Breast epithelium (tissue), 4 donors: ENCODE measurements at regions not wholly inside any gene's neighbourhood (a gene's known extent, or its start where the extent isn't known, plus 50 kb on each side); places are given as distances from the start of the nearest gene placed in this dataset.

Source experiments
- DNase-seq, 2 donors: peaks; one replicate each; pipeline ENCODE4 v3.0.0-alpha.2; 2019; ENCODE audit warnings: low spot score in 2 of 2
- H3K27ac ChIP-seq, 2 donors: fragments of 200-600 bp; sonication (generic) in 1 of 2; one replicate each; pipeline ENCODE4 v1.5.1; 2016 to 2019; ENCODE audit warnings: mild to moderate bottlenecking in 1 of 2
- H3K27me3 ChIP-seq, 2 donors: fragments of 200-600 bp; sonication (generic) in 1 of 2; one replicate each; pipeline versions ENCODE4 v1.5.1 to v1.6.0; 2017 to 2019; ENCODE audit warnings: control low read depth in 1 of 2, mild to moderate bottlenecking in 1 of 2
- H3K36me3 ChIP-seq: fragments of 200-600 bp; one replicate; pipeline ENCODE4 v1.5.1; 2019
- H3K4me1 ChIP-seq, 2 donors: fragments of 200-600 bp; sonication (generic); one replicate each; pipeline ENCODE4 v1.5.1; 2016 to 2019; ENCODE audit warnings: control low read depth in 1 of 2
- H3K4me3 ChIP-seq, 3 donors: fragments of 200-600 bp; sonication (generic); 1 replicate in 2 of 3; 2 replicates in 1 of 3; pipeline ENCODE4 v1.5.1; 2016 to 2019; ENCODE audit warnings: mild to moderate bottlenecking in 3 of 3, moderate library complexity in 2 of 3
- H3K9me3 ChIP-seq, 2 donors: fragments of 200-600 bp; sonication (generic) in 1 of 2; one replicate each; pipeline ENCODE4 v1.5.1; 2016 to 2019; ENCODE audit warnings: control low read depth in 1 of 2
- CTCF ChIP-seq, 3 donors: fragments of 450-650 bp; IDR thresholded peaks; one replicate each; pipeline ENCODE4 v1.5.1; 2016 to 2017; ENCODE audit warnings: antibody characterized with exemption in 3 of 3, mild to moderate bottlenecking in 3 of 3, moderate library complexity in 3 of 3
- POLR2A ChIP-seq: fragments of 450-650 bp; IDR thresholded peaks from one replicate; pipeline ENCODE4 v1.6.1; 2016; ENCODE audit warnings: antibody characterized with exemption, mild to moderate bottlenecking, moderate library complexity
- POLR2AphosphoS5 ChIP-seq, 3 donors: sonication (generic); formaldehyde crosslinking; IDR thresholded peaks; one replicate each; pipeline ENCODE4 v1.6.1; 2017; ENCODE audit warnings: antibody characterized with exemption in 3 of 3
- intact Hi-C: fragments of 100-400 bp; cut with DNase I; formaldehyde crosslinking; loops from one replicate; pipeline ENCODE4 v1.15.1; 2023; ENCODE audit warnings: low total_unique reads

GRCh38 chr11:119782006-119782738 is 53.2 kb upstream of the NECTIN1 start:
- H3K9me3 ChIP-seq = peaks cover 0 to 14% of the 10 kb centered on the region in 2 donors
- TF ChIP-seq POLR2AphosphoS5 (IDR thresholded peaks at IDR 0.05) (no peak), CTCF (IDR thresholded peaks at IDR 0.05) (no peak), POLR2A (no peak)
- H3K4me1 ChIP-seq = peaks cover 0 to 3% of the 10 kb centered on the region in 2 donors
- H3K4me3 ChIP-seq = no peak overlapping the region
- no peaks in the 10 kb centered on the region for H3K27me3 ChIP-seq
- intact Hi-C loops = no loop called here
- DNase-seq = no peak
- H3K27ac ChIP-seq = no peak overlapping the region
- no peaks in the 10 kb centered on the region for H3K36me3 ChIP-seq

DNA sequence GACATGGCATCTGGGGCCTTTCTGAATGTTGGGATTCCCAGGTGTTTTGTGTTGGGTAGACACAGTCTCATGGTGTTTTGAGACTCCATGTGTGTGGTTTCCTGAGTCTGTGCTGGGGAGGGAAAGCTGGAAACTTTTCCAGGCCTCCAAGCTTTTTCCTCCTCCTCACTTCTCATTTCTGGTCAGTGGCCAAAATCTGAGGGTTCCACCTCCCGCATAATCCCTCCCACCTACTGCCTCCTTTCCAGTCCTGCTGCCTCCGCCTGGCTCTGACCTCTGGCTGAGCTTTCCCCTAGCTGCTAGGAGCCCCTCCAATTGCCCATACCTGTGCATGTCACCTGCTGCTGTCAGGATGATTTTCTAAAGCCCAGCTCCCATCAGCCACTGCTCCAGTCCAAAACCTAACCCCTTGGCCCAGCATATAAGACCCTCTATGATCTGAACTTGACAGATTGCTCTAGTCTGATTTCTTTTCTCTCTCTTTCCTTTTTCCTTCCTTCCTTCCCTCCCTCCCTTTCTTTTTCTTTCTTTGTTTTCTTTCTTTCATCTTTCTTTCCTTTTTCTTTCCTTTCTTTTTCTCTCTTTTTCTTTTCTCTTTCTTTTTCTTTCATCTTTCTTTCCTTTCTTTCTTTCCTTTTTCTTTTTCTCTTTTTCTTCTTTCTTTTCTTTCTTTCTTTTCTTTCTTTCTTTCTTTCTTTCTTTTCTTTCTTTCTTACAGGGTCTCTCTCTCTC is 51.4 kb upstream of the NECTIN1 start:
- H3K27me3 ChIP-seq = no peaks in the 10 kb centered on the region
- no peak overlapping the region for H3K27ac ChIP-seq
- DNase-seq = peak in 1 of 2 donors; percentile 28
- peaks cover 0 to 14% of the 10 kb centered on the region in 2 donors for H3K9me3 ChIP-seq
- no peak overlapping the region for H3K4me3 ChIP-seq
- peaks cover 0 to 3% of the 10 kb centered on the region in 2 donors for H3K4me1 ChIP-seq
- no peaks in the 10 kb centered on the region for H3K36me3 ChIP-seq
- intact Hi-C loops = no loop called here
- TF ChIP-seq POLR2A (no peak), POLR2AphosphoS5 (IDR thresholded peaks at IDR 0.05) (no peak), CTCF (IDR thresholded peaks at IDR 0.05) (no peak)

GRCh38 chr11:119779195-119780071 is 50.4 kb upstream of the NECTIN1 start:
- DNase-seq = no peak
- H3K4me1 ChIP-seq = peaks cover 0 to 3% of the 10 kb centered on the region in 2 donors
- H3K27me3 ChIP-seq = no peaks in the 10 kb centered on the region
- peaks cover 0 to 10% of the 10 kb centered on the region in 2 donors for H3K9me3 ChIP-seq
- no peak overlapping the region for H3K27ac ChIP-seq
- TF ChIP-seq CTCF (IDR thresholded peaks at IDR 0.05) = no peak
- TF ChIP-seq POLR2A = no peak
- no peak for TF ChIP-seq POLR2AphosphoS5 (IDR thresholded peaks at IDR 0.05)
- H3K36me3 ChIP-seq = no peaks in the 10 kb centered on the region
- H3K4me3 ChIP-seq = no peak overlapping the region
- intact Hi-C loops = no loop called here
